ENCODE measurements at regions not wholly inside any gene's neighbourhood (a gene's known extent, or its start where the extent isn't known, plus 50 kb on each side); places are given as distances from the start of the nearest gene placed in this dataset.

DNA sequence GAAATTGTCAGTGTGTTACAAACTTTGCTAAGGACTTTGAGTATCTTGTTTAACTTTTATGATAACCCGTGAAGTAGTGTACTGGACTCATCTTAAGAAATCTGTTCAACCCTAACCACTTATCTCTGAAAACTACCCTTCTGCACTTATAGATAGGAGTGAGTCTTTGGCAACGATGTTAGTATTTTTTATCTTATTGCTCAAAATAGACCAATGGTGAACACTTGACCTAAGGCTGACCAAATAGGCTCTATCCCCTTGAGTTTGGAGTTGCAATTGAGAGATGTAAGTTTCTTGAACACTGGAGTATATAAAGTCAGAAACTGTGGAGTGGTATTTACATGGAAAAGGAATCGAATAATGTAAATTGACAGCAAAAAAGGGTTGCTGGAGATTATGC is 786.1 kb downstream of the TMTC2 start:
- TF ChIP-seq L3MBTL2 (conservative IDR thresholded peaks at IDR 0.05) (no peak), ZNF384 (IDR thresholded peaks at IDR 0.05) (no peak), ARNT (IDR thresholded peaks at IDR 0.05) (no peak)
